Activated CD4-positive, alpha-beta memory T cell treated with anti-CD3 and anti-CD28 coated beads for 36 hours (primary cell): ENCODE measurements at regions not wholly inside any gene's neighbourhood (a gene's known extent, or its start where the extent isn't known, plus 50 kb on each side); places are given as distances from the start of the nearest gene placed in this dataset.

Experiments used
- CTCF ChIA-PET: fragments of 350-600 bp; sonication (Branson Sonifier 250); formaldehyde crosslinking; loops from one replicate; lab custom pipeline; 2021; ENCODE audit warnings: antibody characterized with exemption, inconsistent platforms; lab: Charles Lee
- POLR2A ChIA-PET: fragments of 350-600 bp; sonication (Branson Sonifier 250); formaldehyde crosslinking; loops from one replicate; lab custom pipeline; 2021; ENCODE audit warnings: antibody characterized with exemption; lab: Charles Lee
- DNase-seq: peaks from one replicate; pipeline ENCODE4 v3.0.0-alpha.2; 2020
- H3K27ac Mint-ChIP-seq: one replicate; pipeline ENCODE4 v1.8.0; 2021; ENCODE audit warnings: mixed read lengths
- H3K27me3 Mint-ChIP-seq: one replicate; pipeline ENCODE4 v1.8.0; 2021; ENCODE audit warnings: mixed read lengths
- H3K36me3 Mint-ChIP-seq: one replicate; pipeline ENCODE4 v1.8.0; 2021; ENCODE audit warnings: mixed read lengths
- H3K4me1 Mint-ChIP-seq: one replicate; pipeline ENCODE4 v1.8.0; 2021; ENCODE audit warnings: low read depth, mixed read lengths
- H3K4me3 Mint-ChIP-seq: one replicate; pipeline ENCODE4 v1.8.0; 2021; ENCODE audit warnings: mild to moderate bottlenecking, mixed read lengths
- H3K9me3 Mint-ChIP-seq: one replicate; pipeline ENCODE4 v1.8.0; 2021; ENCODE audit warnings: mixed read lengths
- intact Hi-C: fragments of 100-400 bp; cut with micrococcal nuclease; formaldehyde crosslinking; loops from one replicate; pipeline ENCODE4 v1.15.1; 2023

DNA sequence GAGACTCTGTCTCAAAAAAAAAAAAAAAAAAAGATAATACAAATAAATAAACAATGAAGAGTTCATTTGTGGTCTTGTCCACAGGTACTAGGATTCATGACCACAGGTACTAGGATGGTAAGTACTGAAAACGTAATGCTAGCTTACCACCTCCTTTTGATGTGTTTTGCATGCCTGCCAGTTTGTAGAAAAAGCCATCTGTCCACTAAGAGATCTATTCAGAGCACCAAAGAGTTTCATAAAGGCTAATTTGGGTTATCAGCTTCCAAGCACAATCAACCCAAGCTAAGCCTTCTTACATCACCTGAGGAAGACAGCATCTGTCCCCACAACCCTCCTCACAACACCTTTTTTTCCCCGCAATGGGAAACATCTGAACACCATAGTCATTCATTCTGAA is 477.2 kb downstream of the ZEB2 start:
- H3K9me3 Mint-ChIP-seq: no peaks in the 10 kb centered on the region
- CTCF ChIA-PET: no interaction called here
- H3K4me3 Mint-ChIP-seq: no peak overlapping the region
- POLR2A ChIA-PET: no interaction called here
- H3K36me3 Mint-ChIP-seq: no peaks in the 10 kb centered on the region
- DNase-seq: no peak
- no peaks in the 10 kb centered on the region for H3K27me3 Mint-ChIP-seq
- H3K4me1 Mint-ChIP-seq: no peaks in the 10 kb centered on the region
- no peak overlapping the region for H3K27ac Mint-ChIP-seq
- intact Hi-C loops: no loop called here

DNA sequence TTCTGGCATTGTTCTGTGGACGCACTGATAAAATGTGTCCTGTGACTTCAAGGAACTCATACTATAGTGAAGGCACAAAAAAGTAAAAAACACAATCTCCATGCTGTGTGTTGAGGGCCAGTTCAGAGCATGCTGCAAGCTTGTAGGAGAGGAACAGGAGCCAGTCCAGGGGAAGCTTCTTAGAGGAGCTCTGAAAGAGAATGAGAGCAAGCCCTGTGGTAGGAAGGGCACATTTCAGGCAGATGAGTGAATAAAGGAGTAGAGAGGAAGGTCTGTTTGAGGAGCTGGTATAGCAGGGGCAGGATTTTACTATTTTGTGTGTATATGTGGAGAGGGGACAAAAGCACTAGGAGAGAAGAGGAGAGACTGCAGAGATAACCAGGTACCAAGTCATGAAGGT is 478.3 kb downstream of the ZEB2 start:
- Mint-ChIP-seq H3K4me1 (no peaks in the 10 kb centered on the region), H3K27me3 (no peaks in the 10 kb centered on the region), H3K9me3 (no peaks in the 10 kb centered on the region), H3K4me3 (no peak overlapping the region), H3K36me3 (no peaks in the 10 kb centered on the region), H3K27ac (no peak overlapping the region)
- no peak for DNase-seq
- ChIA-PET POLR2A (no interaction called here), CTCF (no interaction called here)
- intact Hi-C loops: no loop called here

DNA sequence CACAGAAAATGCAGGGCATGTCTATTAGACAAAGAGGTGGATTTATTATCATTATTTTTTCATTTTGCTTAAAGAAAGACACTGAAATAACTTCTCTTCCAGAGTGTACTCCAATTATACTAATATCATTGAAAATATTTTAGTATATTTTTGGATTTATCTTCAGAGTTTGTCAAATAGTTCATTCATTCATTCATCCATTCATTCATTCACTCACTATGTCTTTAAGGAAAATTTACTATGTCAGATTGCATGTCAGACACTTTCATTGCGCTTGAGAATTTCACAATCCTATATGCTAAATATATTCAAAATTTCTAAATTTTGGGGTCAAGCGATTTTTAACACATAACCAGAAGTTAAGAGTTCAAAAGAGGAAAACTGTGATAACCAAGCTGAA is 479.1 kb downstream of the ZEB2 start:
- CTCF ChIA-PET: no interaction called here
- no peaks in the 10 kb centered on the region for H3K36me3 Mint-ChIP-seq

DNA sequence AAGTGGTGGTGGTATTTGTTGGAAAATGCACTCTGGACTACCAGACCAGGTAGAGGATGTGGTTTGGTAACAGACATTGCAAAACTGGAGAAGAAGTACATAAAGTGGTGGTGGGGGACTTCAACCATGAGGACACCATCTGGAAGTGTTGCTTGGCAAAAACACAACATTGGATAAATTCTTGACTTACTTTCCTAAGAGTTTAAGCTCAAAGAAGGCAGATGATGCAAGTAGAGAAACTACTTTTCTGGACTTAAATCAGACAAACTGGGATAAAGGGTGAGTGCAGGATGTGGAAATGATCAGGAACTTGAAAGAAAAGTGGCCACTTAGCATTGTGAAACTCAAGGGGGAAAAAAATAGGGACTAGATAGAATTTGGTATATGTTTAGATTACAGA is 487.4 kb downstream of the ZEB2 start:
- intact Hi-C loops: no loop called here
- Mint-ChIP-seq H3K36me3 (no peaks in the 10 kb centered on the region), H3K4me1 (no peaks in the 10 kb centered on the region), H3K9me3 (no peaks in the 10 kb centered on the region), H3K27ac (no peak overlapping the region), H3K27me3 (no peaks in the 10 kb centered on the region), H3K4me3 (no peak overlapping the region)
- no peak for DNase-seq
- POLR2A ChIA-PET: no interaction called here
- CTCF ChIA-PET: no interaction called here

More for the DNA sequence above, 479.1 kb downstream of the ZEB2 start:
- DNase-seq: no peak
- no peaks in the 10 kb centered on the region for H3K4me1 Mint-ChIP-seq
- no peak overlapping the region for H3K4me3 Mint-ChIP-seq
- H3K9me3 Mint-ChIP-seq: no peaks in the 10 kb centered on the region
- H3K27ac Mint-ChIP-seq: no peak overlapping the region
- POLR2A ChIA-PET: no interaction called here
- intact Hi-C loops: no loop called here
- no peaks in the 10 kb centered on the region for H3K27me3 Mint-ChIP-seq

DNA sequence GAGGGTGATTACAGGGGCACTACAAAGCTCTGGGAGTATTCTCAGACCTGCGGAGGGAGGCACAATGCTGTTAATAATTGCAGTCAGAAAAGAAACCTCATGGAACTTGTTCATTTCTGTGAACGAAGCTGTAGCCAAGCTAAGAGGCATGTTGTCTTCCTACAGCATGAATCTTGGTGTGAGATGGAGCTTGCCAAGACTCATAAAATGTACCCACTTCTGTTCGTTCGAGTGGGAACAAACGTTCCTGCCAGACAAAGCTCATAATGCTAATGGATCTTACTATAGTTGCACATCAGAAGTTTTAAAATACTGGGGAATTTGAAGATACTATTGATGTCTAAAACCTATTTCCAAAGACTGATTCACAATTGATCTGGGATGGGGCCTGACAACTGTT is 489.1 kb downstream of the ZEB2 start:
- Mint-ChIP-seq H3K27me3 (no peaks in the 10 kb centered on the region), H3K4me3 (no peak overlapping the region), H3K27ac (no peak overlapping the region), H3K36me3 (no peaks in the 10 kb centered on the region), H3K4me1 (no peaks in the 10 kb centered on the region), H3K9me3 (no peaks in the 10 kb centered on the region)
- ChIA-PET CTCF (no interaction called here), POLR2A (no interaction called here)
- DNase-seq: no peak
- intact Hi-C loops: no loop called here

DNA sequence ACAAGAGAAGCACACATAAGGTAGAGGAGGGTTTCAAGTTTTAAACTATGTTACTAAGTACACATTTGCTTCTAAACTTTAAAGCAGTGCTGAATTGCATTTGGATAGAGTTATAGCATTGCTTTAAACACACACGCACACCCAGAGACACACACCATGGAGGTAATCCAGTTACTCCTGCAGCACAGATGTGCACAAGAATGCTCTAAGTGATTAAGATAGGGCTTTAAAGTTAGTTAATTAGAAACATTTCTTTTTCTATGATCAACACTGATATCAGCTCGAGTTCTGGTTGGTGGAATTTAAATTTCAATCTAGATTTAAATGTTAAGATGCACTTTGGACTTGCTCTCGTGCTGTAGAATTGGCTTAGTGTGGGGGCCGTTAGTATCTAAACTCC is 492.3 kb downstream of the ZEB2 start:
- Mint-ChIP-seq H3K27ac (no peak overlapping the region), H3K4me1 (no peaks in the 10 kb centered on the region), H3K27me3 (no peaks in the 10 kb centered on the region), H3K36me3 (no peaks in the 10 kb centered on the region), H3K4me3 (no peak overlapping the region), H3K9me3 (peaks cover 2% of the 10 kb centered on the region)
- POLR2A ChIA-PET: no interaction called here
- intact Hi-C loops: no loop called here
- CTCF ChIA-PET: no interaction called here
- DNase-seq: no peak

DNA sequence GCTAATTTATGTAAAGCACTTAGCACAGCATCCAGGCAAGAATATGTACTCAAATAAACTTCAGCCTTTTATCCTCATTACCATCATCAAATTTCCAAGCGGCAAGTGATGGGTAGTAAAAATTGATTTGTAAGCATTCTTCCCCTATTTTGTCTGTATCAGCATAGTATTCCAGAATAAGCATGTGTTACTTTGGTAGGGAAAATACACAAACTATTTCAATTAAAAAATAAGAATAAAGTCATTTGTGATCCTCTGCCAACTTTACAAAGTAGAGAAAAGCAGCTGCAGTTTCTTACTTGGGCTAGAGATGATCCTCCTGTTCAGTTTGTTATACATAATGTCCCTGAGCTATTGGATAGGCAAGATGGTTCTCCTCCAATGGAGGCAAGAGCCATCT is 493.2 kb downstream of the ZEB2 start:
- no peak for DNase-seq
- Mint-ChIP-seq H3K27ac (no peak overlapping the region), H3K36me3 (no peaks in the 10 kb centered on the region), H3K9me3 (peaks cover 3% of the 10 kb centered on the region), H3K4me1 (no peaks in the 10 kb centered on the region), H3K27me3 (no peaks in the 10 kb centered on the region), H3K4me3 (no peak overlapping the region)
- intact Hi-C loops: no loop called here
- POLR2A ChIA-PET: no interaction called here
- CTCF ChIA-PET: no interaction called here

DNA sequence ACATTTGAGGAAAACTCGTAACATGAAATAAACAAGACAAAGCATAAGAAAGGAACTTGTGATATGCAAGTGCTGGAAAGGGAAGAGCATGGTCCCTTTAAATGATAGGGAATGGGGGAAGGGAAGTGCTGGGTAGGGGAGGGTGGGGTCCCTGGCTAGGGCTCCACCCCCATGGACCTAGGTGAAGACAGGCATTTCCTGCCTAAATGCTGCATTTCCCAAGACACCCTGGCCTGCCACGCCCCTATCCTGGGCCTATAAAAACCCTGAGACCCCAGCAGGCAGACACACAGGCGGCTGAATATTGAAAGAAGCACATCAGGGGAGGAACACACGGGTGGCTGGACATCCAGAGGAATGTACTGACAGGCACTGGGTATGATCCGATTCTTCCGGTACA is 499.9 kb downstream of the ZEB2 start:
- H3K4me3 Mint-ChIP-seq: no peak overlapping the region
- H3K4me1 Mint-ChIP-seq: no peaks in the 10 kb centered on the region
- intact Hi-C loops: no loop called here
- H3K9me3 Mint-ChIP-seq: peaks cover 7% of the 10 kb centered on the region
- ChIA-PET POLR2A (no interaction called here), CTCF (no interaction called here)
- no peak for DNase-seq
- no peaks in the 10 kb centered on the region for H3K27me3 Mint-ChIP-seq
- no peak overlapping the region for H3K27ac Mint-ChIP-seq
- H3K36me3 Mint-ChIP-seq: peaks cover 5% of the 10 kb centered on the region

DNA sequence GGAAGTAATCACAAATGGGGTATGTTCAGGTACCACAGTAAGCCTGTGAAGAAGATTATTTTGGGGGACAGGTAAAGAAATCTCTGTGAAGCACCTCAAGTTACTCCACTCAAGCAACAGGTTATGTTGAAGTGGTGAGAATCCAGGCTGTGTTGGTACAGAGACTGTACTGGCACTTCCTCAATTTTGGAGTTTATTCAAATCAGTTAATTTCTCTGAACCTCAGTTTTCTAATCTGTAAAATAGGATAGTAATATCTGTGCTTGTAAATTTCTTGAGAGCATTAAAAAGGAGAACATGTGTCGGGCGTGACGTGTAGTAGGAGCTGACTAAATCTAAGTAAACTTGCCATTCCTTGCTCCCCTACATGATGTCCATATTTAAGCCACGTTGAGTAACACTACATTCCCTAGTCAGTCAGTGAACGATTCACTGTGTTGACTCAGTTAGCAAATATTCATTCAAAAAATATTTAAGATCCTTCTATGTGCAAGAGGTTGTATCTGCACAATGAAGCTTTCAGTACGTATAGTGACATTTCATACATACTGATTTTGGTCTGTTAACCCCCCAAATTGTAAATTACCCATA is 504.2 kb downstream of the ZEB2 start:
- intact Hi-C loops: no loop called here
- H3K27ac Mint-ChIP-seq: no peak overlapping the region
- no peaks in the 10 kb centered on the region for H3K27me3 Mint-ChIP-seq
- ChIA-PET CTCF (no interaction called here), POLR2A (interaction anchor here (0.7 kb wide), 1 partner anchor 118 kb away, joined by 3 read pairs; no protein-coding TSS in a partner anchor)
- no peak overlapping the region for H3K4me3 Mint-ChIP-seq
- no peaks in the 10 kb centered on the region for H3K9me3 Mint-ChIP-seq
- no peaks in the 10 kb centered on the region for H3K4me1 Mint-ChIP-seq
- H3K36me3 Mint-ChIP-seq: peaks cover 5% of the 10 kb centered on the region
- no peak for DNase-seq

DNA sequence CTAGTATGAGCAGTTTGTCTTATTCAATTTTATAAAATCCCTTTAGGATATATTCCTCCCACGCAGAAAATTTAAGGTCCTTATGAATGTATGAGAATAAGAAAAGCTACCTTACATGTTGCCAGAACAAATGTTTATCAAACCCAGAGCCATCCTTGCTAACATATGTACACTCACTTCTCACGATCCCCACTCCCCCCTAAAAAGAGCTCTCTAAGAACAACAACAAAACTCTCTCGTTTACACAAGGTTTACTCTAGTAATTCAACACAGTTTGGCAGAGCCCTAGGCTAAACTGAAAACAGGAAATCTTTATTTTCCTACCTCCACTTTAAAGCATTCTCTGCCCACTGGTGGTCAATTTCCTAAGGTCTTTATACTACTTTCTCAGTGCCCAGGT is 504.9 kb downstream of the ZEB2 start:
- ChIA-PET CTCF (no interaction called here), POLR2A (interaction anchor here (0.7 kb wide), 1 partner anchor 117 kb away, joined by 3 read pairs; no protein-coding TSS in a partner anchor)
- DNase-seq: no peak
- no peak overlapping the region for H3K27ac Mint-ChIP-seq
- H3K4me1 Mint-ChIP-seq: no peaks in the 10 kb centered on the region
- no peaks in the 10 kb centered on the region for H3K27me3 Mint-ChIP-seq
- H3K9me3 Mint-ChIP-seq: no peaks in the 10 kb centered on the region
- no peak overlapping the region for H3K4me3 Mint-ChIP-seq
- intact Hi-C loops: no loop called here
- H3K36me3 Mint-ChIP-seq: peaks cover 5% of the 10 kb centered on the region

DNA sequence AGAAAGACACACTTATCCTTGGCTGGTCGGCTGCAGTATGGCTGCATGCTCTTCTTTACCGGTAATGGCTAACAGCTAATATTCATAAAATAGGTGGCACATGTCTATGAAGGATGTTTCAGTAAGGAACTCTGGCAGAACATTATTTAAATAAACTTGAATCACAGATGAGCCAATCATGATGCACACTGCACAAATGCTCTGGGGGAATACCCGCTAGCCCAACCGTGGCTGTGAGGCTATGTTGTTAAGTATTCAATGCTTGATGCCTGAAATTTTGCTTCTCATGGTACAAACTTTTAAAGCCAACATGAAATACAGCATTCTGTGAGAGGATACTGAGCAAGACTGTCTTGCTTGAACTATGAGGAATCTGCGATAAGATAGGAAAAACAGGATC is 505.8 kb downstream of the ZEB2 start:
- H3K27me3 Mint-ChIP-seq: no peaks in the 10 kb centered on the region
- CTCF ChIA-PET: interaction anchor here (0.6 kb wide), 1 partner anchor 729 kb away, joined by 3 read pairs; no protein-coding TSS in a partner anchor
- H3K27ac Mint-ChIP-seq: no peak overlapping the region
- no peaks in the 10 kb centered on the region for H3K4me1 Mint-ChIP-seq
- H3K36me3 Mint-ChIP-seq: peaks cover 2% of the 10 kb centered on the region
- no peaks in the 10 kb centered on the region for H3K9me3 Mint-ChIP-seq
- intact Hi-C loops: no loop called here
- no peak overlapping the region for H3K4me3 Mint-ChIP-seq
- POLR2A ChIA-PET: no interaction called here
- DNase-seq: no peak

DNA sequence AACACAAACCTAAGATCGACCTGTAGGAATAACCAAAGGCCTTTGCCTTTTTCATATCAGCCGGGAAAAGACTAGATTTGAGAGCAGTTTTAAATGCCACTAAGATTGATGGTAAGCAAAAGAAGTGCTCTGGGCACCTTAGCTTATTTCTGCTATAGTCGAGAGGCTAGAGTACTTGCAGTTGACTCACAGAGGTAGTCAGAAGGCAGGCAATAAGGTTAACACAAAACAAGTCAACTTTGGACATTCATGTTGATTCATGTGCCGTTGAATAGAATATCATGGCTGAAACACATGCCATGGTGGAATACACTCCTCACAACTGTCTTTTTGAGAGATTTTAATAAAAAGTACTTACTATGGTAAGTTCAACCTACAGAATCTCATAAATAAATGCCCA is 507.6 kb downstream of the ZEB2 start:
- no peak overlapping the region for H3K27ac Mint-ChIP-seq
- CTCF ChIA-PET: no interaction called here
- POLR2A ChIA-PET: no interaction called here

DNA sequence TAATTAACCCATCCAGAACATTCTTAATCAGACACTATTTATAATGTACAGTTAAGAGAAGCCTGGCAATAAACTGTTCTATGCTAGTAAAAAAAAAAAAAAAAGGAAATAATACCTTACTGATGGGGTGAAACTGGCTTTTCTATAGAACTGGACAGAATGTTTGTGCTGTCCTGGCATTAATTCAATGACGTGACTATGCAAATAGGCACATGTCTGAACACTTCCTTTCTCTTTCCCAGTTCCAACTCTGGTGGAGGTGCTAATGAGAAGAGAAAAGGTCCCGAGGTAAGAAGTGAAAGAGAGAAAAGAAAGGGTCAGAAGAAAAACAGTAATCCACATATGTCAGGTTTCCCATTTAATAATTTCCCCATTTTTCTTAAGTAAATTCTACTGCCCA is 508.4 kb downstream of the ZEB2 start:
- ChIA-PET POLR2A (no interaction called here), CTCF (no interaction called here)
- no peak for DNase-seq
- Mint-ChIP-seq H3K36me3 (peaks cover 4% of the 10 kb centered on the region), H3K4me1 (no peaks in the 10 kb centered on the region), H3K9me3 (no peaks in the 10 kb centered on the region), H3K4me3 (no peak overlapping the region), H3K27ac (no peak overlapping the region), H3K27me3 (no peaks in the 10 kb centered on the region)
- intact Hi-C loops: no loop called here

More for the DNA sequence above, 507.6 kb downstream of the ZEB2 start:
- Mint-ChIP-seq H3K27me3 (no peaks in the 10 kb centered on the region), H3K4me1 (no peaks in the 10 kb centered on the region), H3K36me3 (no peaks in the 10 kb centered on the region), H3K4me3 (no peak overlapping the region), H3K9me3 (no peaks in the 10 kb centered on the region)
- no peak for DNase-seq
- intact Hi-C loops: no loop called here
